Memory B cell (primary cell): ENCODE measurements at regions not wholly inside any gene's neighbourhood (a gene's known extent, or its start where the extent isn't known, plus 50 kb on each side); places are given as distances from the start of the nearest gene placed in this dataset.

ENCODE experiments used
- ATAC-seq: fragments of 150-1000 bp; cut with Tn5 transposase; 2 replicates; pipeline ENCODE4 v1.10.0; 2021; ENCODE audit warnings: low read depth, mild to moderate bottlenecking, moderate library complexity
- DNase-seq, 2 donors: peaks; one replicate each; pipeline ENCODE4 v3.0.0; 2022; ENCODE audit warnings: low spot score in 2 of 2
- H3K27ac Mint-ChIP-seq: one replicate; pipeline ENCODE4 v1.8.0; 2022; ENCODE audit warnings: mild to moderate bottlenecking, moderate library complexity, mixed read lengths
- H3K27me3 Mint-ChIP-seq: one replicate; pipeline ENCODE4 v1.8.0; 2022; ENCODE audit warnings: mixed read lengths
- H3K36me3 Mint-ChIP-seq: one replicate; pipeline ENCODE4 v1.8.0; 2022; ENCODE audit warnings: mild to moderate bottlenecking, mixed read lengths
- H3K4me1 Mint-ChIP-seq: one replicate; pipeline ENCODE4 v1.8.0; 2022; ENCODE audit warnings: mixed read lengths
- H3K4me3 Mint-ChIP-seq: one replicate; pipeline ENCODE4 v1.8.0; 2022; ENCODE audit warnings: mild to moderate bottlenecking, moderate library complexity, mixed read lengths
- H3K9me3 Mint-ChIP-seq: one replicate; pipeline ENCODE4 v1.8.0; 2022; ENCODE audit warnings: mixed read lengths

DNA sequence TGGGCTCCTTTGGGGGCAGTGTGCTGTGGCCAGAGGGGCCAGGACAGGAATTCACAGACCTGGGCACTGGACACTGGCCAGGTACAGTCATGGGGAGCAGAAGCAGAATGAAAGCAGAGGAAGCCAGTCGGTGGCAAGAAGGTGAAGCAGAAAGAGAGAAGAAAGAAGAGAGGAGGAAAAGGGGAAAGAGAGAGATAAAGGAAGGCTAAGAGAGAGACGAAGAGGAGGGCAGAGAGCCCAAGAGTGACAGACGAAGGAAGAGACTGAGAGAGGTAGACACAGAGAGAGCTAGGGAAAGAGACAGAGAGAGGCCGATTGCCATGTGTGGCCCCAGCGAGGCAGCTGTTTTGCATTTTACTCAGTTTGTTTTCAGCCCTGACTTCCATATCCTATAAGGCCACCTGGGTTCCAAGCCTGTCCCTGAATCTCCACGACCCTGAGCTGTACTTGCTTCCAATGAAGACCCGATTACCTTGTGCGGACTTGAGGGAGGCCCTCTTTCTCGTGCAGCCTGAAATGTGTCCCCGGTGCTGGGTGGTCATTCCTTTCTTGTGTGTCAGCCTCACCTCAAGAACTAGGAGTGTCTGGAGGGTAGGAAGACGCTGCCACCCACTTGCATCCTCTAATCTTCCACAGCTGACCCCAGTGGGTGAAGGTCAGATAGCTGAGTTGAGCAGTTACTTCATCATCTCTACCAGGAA lies 73.9 kb downstream of the LSM3 start:
- peaks cover 14% of the 10 kb centered on the region for H3K27me3 Mint-ChIP-seq
- no peaks in the 10 kb centered on the region for H3K9me3 Mint-ChIP-seq
- no peaks in the 10 kb centered on the region for H3K4me1 Mint-ChIP-seq
- H3K36me3 Mint-ChIP-seq = no peaks in the 10 kb centered on the region
- DNase-seq (no peak), ATAC-seq (no peak)
- H3K4me3 Mint-ChIP-seq = no peak overlapping the region
- H3K27ac Mint-ChIP-seq = no peak overlapping the region

DNA sequence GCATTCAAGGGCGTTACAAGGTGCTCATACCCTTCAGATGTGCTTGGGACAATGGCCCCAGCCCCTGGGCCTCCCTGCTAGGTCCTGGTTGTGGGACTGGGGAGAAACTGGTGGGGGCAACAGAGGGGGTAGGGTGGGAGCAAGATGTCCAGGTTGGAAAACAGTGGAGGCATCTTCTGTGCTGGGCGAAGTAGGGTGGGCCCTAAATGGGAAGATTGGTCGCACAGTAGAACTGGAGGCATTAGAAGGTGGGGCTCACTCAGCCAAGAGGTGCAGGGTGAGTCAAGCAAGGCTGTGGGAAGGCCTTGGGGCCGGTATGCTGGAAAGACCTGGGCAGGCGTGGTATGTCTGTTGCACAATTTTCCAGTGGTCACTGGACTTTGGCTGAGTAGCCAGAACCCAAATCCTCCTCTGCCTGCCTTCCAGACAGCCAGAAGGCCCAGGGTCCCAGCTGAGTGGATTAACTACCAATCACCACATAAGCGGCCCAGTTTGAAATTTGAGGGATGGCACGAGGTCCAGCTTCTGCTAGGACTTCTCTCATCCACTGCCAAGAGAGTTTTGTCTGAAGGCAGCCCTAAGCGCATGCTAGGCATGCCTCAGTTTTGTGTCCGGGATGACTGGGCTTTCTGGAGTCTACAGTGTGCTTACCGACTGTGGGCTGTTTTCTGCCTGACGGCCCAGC lies 74.5 kb downstream of the LSM3 start:
- DNase-seq = no peak
- no peak for ATAC-seq
- no peaks in the 10 kb centered on the region for H3K4me1 Mint-ChIP-seq
- no peaks in the 10 kb centered on the region for H3K36me3 Mint-ChIP-seq
- no peaks in the 10 kb centered on the region for H3K9me3 Mint-ChIP-seq
- H3K4me3 Mint-ChIP-seq = no peak overlapping the region
- H3K27me3 Mint-ChIP-seq = peaks cover 13% of the 10 kb centered on the region
- H3K27ac Mint-ChIP-seq = no peak overlapping the region

GRCh38 chr3:14253707-14254382 lies 75.2 kb downstream of the LSM3 start:
- no peak for DNase-seq
- ATAC-seq = no peak
- H3K4me3 Mint-ChIP-seq = no peak overlapping the region
- no peaks in the 10 kb centered on the region for H3K9me3 Mint-ChIP-seq
- H3K4me1 Mint-ChIP-seq = no peaks in the 10 kb centered on the region
- H3K36me3 Mint-ChIP-seq = no peaks in the 10 kb centered on the region
- no peak overlapping the region for H3K27ac Mint-ChIP-seq
- H3K27me3 Mint-ChIP-seq = peaks cover 11% of the 10 kb centered on the region

DNA sequence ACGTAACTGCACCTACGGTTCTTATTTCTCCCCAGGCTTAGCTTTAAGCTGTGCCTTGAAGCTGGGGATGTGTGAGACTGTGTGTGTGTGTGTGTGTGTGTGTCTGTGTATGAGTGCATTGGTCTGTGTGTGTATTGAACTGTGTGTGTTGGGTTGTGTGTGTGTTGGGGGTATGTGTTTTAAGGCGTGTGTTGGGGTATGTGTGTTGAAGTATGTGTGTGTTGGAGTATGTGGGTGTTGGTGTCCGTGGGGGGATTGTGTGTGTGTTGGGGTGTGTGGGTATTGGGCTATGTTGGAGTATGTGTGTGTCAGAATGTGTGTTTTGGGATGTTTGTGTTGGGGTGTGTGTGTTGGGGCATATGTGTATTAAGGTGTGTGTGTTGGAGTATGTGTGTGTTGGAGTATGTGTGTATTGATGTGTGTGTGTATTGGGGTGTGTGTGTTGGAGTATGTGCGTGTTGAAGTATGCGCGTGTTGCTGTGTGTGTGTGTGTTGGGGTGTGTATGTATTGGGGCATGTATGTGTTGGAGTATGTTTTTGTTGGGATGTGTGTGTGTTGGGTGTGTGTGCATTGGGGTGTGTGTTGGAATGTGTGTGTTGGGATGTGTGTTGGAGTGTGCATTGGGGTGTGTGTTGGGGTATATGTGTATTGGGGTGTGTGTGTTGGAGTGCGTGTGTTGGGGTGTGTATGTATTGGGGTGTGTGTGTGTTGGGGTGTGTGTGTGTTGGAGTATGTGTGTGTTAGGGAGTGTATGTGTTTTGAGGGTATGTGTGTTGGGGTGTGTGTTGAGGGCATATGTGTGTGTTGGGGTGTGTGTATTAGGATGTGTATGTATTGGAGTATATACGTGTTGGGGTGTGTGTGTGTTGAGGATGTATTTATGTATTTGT lies 76.4 kb downstream of the LSM3 start:
- H3K9me3 Mint-ChIP-seq = no peaks in the 10 kb centered on the region
- no peak for DNase-seq
- H3K4me1 Mint-ChIP-seq = no peaks in the 10 kb centered on the region
- no peak overlapping the region for H3K4me3 Mint-ChIP-seq
- no peaks in the 10 kb centered on the region for H3K36me3 Mint-ChIP-seq
- no peak overlapping the region for H3K27ac Mint-ChIP-seq
- peaks cover 11% of the 10 kb centered on the region for H3K27me3 Mint-ChIP-seq
- ATAC-seq = no peak

- Mint-ChIP-seq H3K27me3 (peaks cover 17% of the 10 kb centered on the region), H3K9me3 (no peaks in the 10 kb centered on the region), H3K36me3 (no peaks in the 10 kb centered on the region), H3K4me3 (no peak overlapping the region), H3K27ac (no peak overlapping the region), H3K4me1 (no peaks in the 10 kb centered on the region)
- ATAC-seq = no peak
- no peak for DNase-seq
Observed at GRCh38 chr3:14256046-14256445, 77.4 kb downstream of the LSM3 start.

GRCh38 chr3:14256561-14257342 lies 78.1 kb downstream of the LSM3 start:
- Mint-ChIP-seq H3K27ac (no peak overlapping the region), H3K4me1 (no peaks in the 10 kb centered on the region), H3K36me3 (no peaks in the 10 kb centered on the region), H3K27me3 (peaks cover 18% of the 10 kb centered on the region), H3K9me3 (no peaks in the 10 kb centered on the region), H3K4me3 (no peak overlapping the region)
- ATAC-seq (no peak), DNase-seq (no peak)

- DNase-seq (no peak), ATAC-seq (no peak)
- Mint-ChIP-seq H3K27ac (no peak overlapping the region), H3K4me3 (no peak overlapping the region), H3K36me3 (no peaks in the 10 kb centered on the region), H3K4me1 (no peaks in the 10 kb centered on the region), H3K9me3 (no peaks in the 10 kb centered on the region), H3K27me3 (peaks cover 23% of the 10 kb centered on the region)
Observed at GRCh38 chr3:14258906-14259904, 80.6 kb downstream of the LSM3 start.

GRCh38 chr3:14260463-14260862 lies 81.8 kb downstream of the LSM3 start:
- DNase-seq = no peak
- no peaks in the 10 kb centered on the region for H3K9me3 Mint-ChIP-seq
- no peak for ATAC-seq
- no peaks in the 10 kb centered on the region for H3K36me3 Mint-ChIP-seq
- H3K27ac Mint-ChIP-seq = no peak overlapping the region
- no peaks in the 10 kb centered on the region for H3K4me1 Mint-ChIP-seq
- peaks cover 14% of the 10 kb centered on the region for H3K27me3 Mint-ChIP-seq
- H3K4me3 Mint-ChIP-seq = no peak overlapping the region

DNA sequence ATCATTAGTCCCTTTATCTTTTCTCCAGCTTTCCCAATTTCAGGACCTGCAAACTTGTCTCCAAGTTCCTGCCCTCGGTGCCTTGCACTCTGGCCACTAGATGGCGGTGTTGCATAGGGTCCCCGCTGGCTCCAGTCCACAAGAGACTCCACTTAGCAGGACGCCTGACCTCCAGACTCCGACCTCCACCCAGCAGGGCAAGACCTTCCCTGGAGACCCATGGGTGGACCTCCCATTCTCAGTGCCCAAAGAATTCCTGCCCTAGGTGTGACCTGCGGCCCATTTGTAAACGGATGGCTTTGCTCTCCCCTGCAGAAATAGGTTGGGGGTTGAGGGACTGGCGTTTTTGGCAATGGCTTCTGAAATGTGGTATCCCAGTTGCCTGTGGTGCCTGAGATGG lies 82.6 kb downstream of the LSM3 start:
- DNase-seq = peak; percentile 78 to 84
- no peaks in the 10 kb centered on the region for H3K9me3 Mint-ChIP-seq
- H3K27ac Mint-ChIP-seq = no peak overlapping the region
- H3K27me3 Mint-ChIP-seq = peaks cover 17% of the 10 kb centered on the region
- peak; percentile 77 for ATAC-seq
- no peaks in the 10 kb centered on the region for H3K36me3 Mint-ChIP-seq
- no peak overlapping the region for H3K4me3 Mint-ChIP-seq
- H3K4me1 Mint-ChIP-seq = no peaks in the 10 kb centered on the region

- peaks cover 17% of the 10 kb centered on the region for H3K27me3 Mint-ChIP-seq
- DNase-seq (no peak), ATAC-seq (no peak)
- H3K4me3 Mint-ChIP-seq = no peak overlapping the region
- H3K27ac Mint-ChIP-seq = no peak overlapping the region
- H3K36me3 Mint-ChIP-seq = no peaks in the 10 kb centered on the region
- H3K4me1 Mint-ChIP-seq = no peaks in the 10 kb centered on the region
- H3K9me3 Mint-ChIP-seq = no peaks in the 10 kb centered on the region
Observed at GRCh38 chr3:14262212-14262611, 83.6 kb downstream of the LSM3 start.

DNA sequence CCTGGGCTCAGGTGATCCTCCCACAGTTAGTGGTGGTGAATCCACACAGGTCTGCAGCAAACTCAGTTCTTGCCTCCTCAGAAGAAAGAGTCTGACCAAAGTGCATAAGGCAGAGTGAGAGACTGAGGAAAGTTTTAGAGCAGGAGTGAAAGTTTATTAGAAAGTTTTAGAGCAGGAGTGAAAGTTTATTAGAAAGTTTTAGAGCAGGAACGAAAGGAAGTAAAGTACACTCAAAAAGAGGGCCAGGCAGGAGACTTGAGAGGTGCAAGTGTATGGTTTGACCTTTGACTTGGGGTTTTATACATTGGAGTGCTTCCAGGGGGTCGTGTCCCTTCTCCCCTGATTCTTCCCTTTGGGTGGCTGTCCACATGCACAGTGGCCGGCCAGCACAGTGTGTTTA lies 84.2 kb downstream of the LSM3 start:
- Mint-ChIP-seq H3K4me3 (no peak overlapping the region), H3K27me3 (peaks cover 20% of the 10 kb centered on the region), H3K27ac (no peak overlapping the region), H3K4me1 (no peaks in the 10 kb centered on the region), H3K36me3 (no peaks in the 10 kb centered on the region), H3K9me3 (no peaks in the 10 kb centered on the region)
- ATAC-seq (no peak), DNase-seq (no peak)

GRCh38 chr3:14263317-14264005 lies 84.8 kb downstream of the LSM3 start:
- H3K27ac Mint-ChIP-seq = no peak overlapping the region
- DNase-seq (no peak), ATAC-seq (no peak)
- H3K36me3 Mint-ChIP-seq = no peaks in the 10 kb centered on the region
- H3K27me3 Mint-ChIP-seq = peaks cover 23% of the 10 kb centered on the region
- no peaks in the 10 kb centered on the region for H3K9me3 Mint-ChIP-seq
- H3K4me1 Mint-ChIP-seq = no peaks in the 10 kb centered on the region
- no peak overlapping the region for H3K4me3 Mint-ChIP-seq
